Activated T-helper 17 cell treated with anti-CD3 and anti-CD28 coated beads, Interleukin-2, amount 50 U/mL, for 72 hours (primary cell): ENCODE measurements at regions not wholly inside any gene's neighbourhood (a gene's known extent, or its start where the extent isn't known, plus 50 kb on each side); places are given as distances from the start of the nearest gene placed in this dataset.
"Not testable (repeated sequence)": the region's sequence is repeated elsewhere in the genome, so short reads cannot be mapped to it uniquely, and the experiment has no call there.

Source experiments
- ATAC-seq: fragments of 150-1000 bp; cut with Tn5 transposase; replicated peaks from 2 replicates; pipeline ENCODE4 v1.10.0; 2021; ENCODE audit warnings: mild to moderate bottlenecking, moderate library complexity
- H3K27ac Mint-ChIP-seq: one replicate; pipeline ENCODE4 v1.8.0; 2022; ENCODE audit warnings: mixed read lengths
- H3K27me3 Mint-ChIP-seq: one replicate; pipeline ENCODE4 v1.8.0; 2022; ENCODE audit warnings: mixed read lengths
- H3K36me3 Mint-ChIP-seq: one replicate; pipeline ENCODE4 v1.8.0; 2022; ENCODE audit warnings: low read depth, mild to moderate bottlenecking, mixed read lengths
- H3K4me1 Mint-ChIP-seq: one replicate; pipeline ENCODE4 v1.8.0; 2022; ENCODE audit warnings: mixed read lengths
- H3K4me3 Mint-ChIP-seq: one replicate; pipeline ENCODE4 v1.8.0; 2022; ENCODE audit warnings: mild to moderate bottlenecking, mixed read lengths
- H3K9me3 Mint-ChIP-seq: one replicate; pipeline ENCODE4 v1.8.0; 2022; ENCODE audit warnings: mixed read lengths

GRCh38 chr3:127041933-127042332 is 59.0 kb downstream of the PLXNA1 start:
- H3K36me3 Mint-ChIP-seq, result no peaks in the 10 kb centered on the region
- ATAC-seq, result no peak
- H3K4me1 Mint-ChIP-seq, result no peaks in the 10 kb centered on the region
- no peak overlapping the region for H3K27ac Mint-ChIP-seq
- no peaks in the 10 kb centered on the region for H3K27me3 Mint-ChIP-seq
- no peaks in the 10 kb centered on the region for H3K9me3 Mint-ChIP-seq
- no peak overlapping the region for H3K4me3 Mint-ChIP-seq

- Mint-ChIP-seq H3K27ac (no peak overlapping the region), H3K4me3 (no peak overlapping the region), H3K27me3 (no peaks in the 10 kb centered on the region), H3K36me3 (no peaks in the 10 kb centered on the region), H3K9me3 (no peaks in the 10 kb centered on the region), H3K4me1 (no peaks in the 10 kb centered on the region)
- no peak for ATAC-seq
Observed at GRCh38 chr3:127042634-127043033, 59.7 kb downstream of the PLXNA1 start.

GRCh38 chr3:127043041-127043641 is 60.2 kb downstream of the PLXNA1 start:
- H3K9me3 Mint-ChIP-seq, result no peaks in the 10 kb centered on the region

GRCh38 chr3:127043731-127044510 is 61.0 kb downstream of the PLXNA1 start:
- H3K4me3 Mint-ChIP-seq, result no peak overlapping the region
- no peak overlapping the region for H3K27ac Mint-ChIP-seq
- no peaks in the 10 kb centered on the region for H3K9me3 Mint-ChIP-seq

More at GRCh38 chr3:127043041-127043641, 60.2 kb downstream of the PLXNA1 start:
- Mint-ChIP-seq H3K27ac (no peak overlapping the region), H3K4me1 (no peaks in the 10 kb centered on the region), H3K4me3 (no peak overlapping the region), H3K27me3 (peaks cover 1% of the 10 kb centered on the region), H3K36me3 (no peaks in the 10 kb centered on the region)
- no peak for ATAC-seq

GRCh38 chr3:127044996-127045395 is 62.1 kb downstream of the PLXNA1 start:
- Mint-ChIP-seq H3K36me3 (no peaks in the 10 kb centered on the region), H3K4me3 (no peak overlapping the region), H3K9me3 (peaks cover 2% of the 10 kb centered on the region), H3K27me3 (peaks cover 13% of the 10 kb centered on the region), H3K27ac (no peak overlapping the region), H3K4me1 (no peaks in the 10 kb centered on the region)
- ATAC-seq, result no peak

More at GRCh38 chr3:127043731-127044510, 61.0 kb downstream of the PLXNA1 start:
- peaks cover 6% of the 10 kb centered on the region for H3K27me3 Mint-ChIP-seq
- H3K4me1 Mint-ChIP-seq, result no peaks in the 10 kb centered on the region
- H3K36me3 Mint-ChIP-seq, result no peaks in the 10 kb centered on the region
- ATAC-seq, result no peak

- H3K9me3 Mint-ChIP-seq, result peaks cover 3% of the 10 kb centered on the region
- peaks cover 14% of the 10 kb centered on the region for H3K27me3 Mint-ChIP-seq
- no peaks in the 10 kb centered on the region for H3K36me3 Mint-ChIP-seq
- ATAC-seq, result no peak
- no peak overlapping the region for H3K4me3 Mint-ChIP-seq
- H3K4me1 Mint-ChIP-seq, result no peaks in the 10 kb centered on the region
- H3K27ac Mint-ChIP-seq, result no peak overlapping the region
Observed at GRCh38 chr3:127045435-127046045, 62.6 kb downstream of the PLXNA1 start.

GRCh38 chr3:127046690-127047089 is 63.8 kb downstream of the PLXNA1 start:
- not testable (repeated sequence) for H3K4me3 Mint-ChIP-seq, H3K9me3 Mint-ChIP-seq, H3K36me3 Mint-ChIP-seq, H3K27ac Mint-ChIP-seq, ATAC-seq, H3K4me1 Mint-ChIP-seq
- H3K27me3 Mint-ChIP-seq, result peaks cover 14% of the 10 kb centered on the region

- no peaks in the 10 kb centered on the region for H3K36me3 Mint-ChIP-seq
- H3K4me1 Mint-ChIP-seq, result no peaks in the 10 kb centered on the region
- H3K9me3 Mint-ChIP-seq, result peaks cover 3% of the 10 kb centered on the region
- peaks cover 14% of the 10 kb centered on the region for H3K27me3 Mint-ChIP-seq
- ATAC-seq, result no peak
- no peak overlapping the region for H3K27ac Mint-ChIP-seq
- no peak overlapping the region for H3K4me3 Mint-ChIP-seq
Observed at GRCh38 chr3:127049393-127049792, 66.5 kb downstream of the PLXNA1 start.

- no peaks in the 10 kb centered on the region for H3K36me3 Mint-ChIP-seq
- peaks cover 3% of the 10 kb centered on the region for H3K9me3 Mint-ChIP-seq
- peaks cover 14% of the 10 kb centered on the region for H3K27me3 Mint-ChIP-seq
- no peaks in the 10 kb centered on the region for H3K4me1 Mint-ChIP-seq
- H3K4me3 Mint-ChIP-seq, result no peak overlapping the region
- H3K27ac Mint-ChIP-seq, result no peak overlapping the region
- no peak for ATAC-seq
Observed at GRCh38 chr3:127050733-127051132, 67.8 kb downstream of the PLXNA1 start.

- Mint-ChIP-seq H3K36me3 (no peaks in the 10 kb centered on the region), H3K4me3 (no peak overlapping the region), H3K27me3 (peaks cover 14% of the 10 kb centered on the region), H3K4me1 (no peaks in the 10 kb centered on the region), H3K9me3 (peaks cover 3% of the 10 kb centered on the region), H3K27ac (no peak overlapping the region)
- no peak for ATAC-seq
Observed at GRCh38 chr3:127052121-127052561, 69.2 kb downstream of the PLXNA1 start.

- ATAC-seq, result no peak
- H3K36me3 Mint-ChIP-seq, result no peaks in the 10 kb centered on the region
- H3K27ac Mint-ChIP-seq, result no peak overlapping the region
- H3K9me3 Mint-ChIP-seq, result peaks cover 10% of the 10 kb centered on the region
- no peak overlapping the region for H3K4me3 Mint-ChIP-seq
- no peaks in the 10 kb centered on the region for H3K4me1 Mint-ChIP-seq
- peaks cover 14% of the 10 kb centered on the region for H3K27me3 Mint-ChIP-seq
Observed at GRCh38 chr3:127053026-127053425, 70.1 kb downstream of the PLXNA1 start.

GRCh38 chr3:127053450-127053849 is 70.5 kb downstream of the PLXNA1 start:
- H3K27me3 Mint-ChIP-seq, result peaks cover 10% of the 10 kb centered on the region
- no peak for ATAC-seq
- peaks cover 10% of the 10 kb centered on the region for H3K9me3 Mint-ChIP-seq
- no peaks in the 10 kb centered on the region for H3K4me1 Mint-ChIP-seq
- no peak overlapping the region for H3K4me3 Mint-ChIP-seq
- no peaks in the 10 kb centered on the region for H3K36me3 Mint-ChIP-seq
- no peak overlapping the region for H3K27ac Mint-ChIP-seq

GRCh38 chr3:127053979-127054378 is 71.1 kb downstream of the PLXNA1 start:
- H3K4me3 Mint-ChIP-seq, result no peak overlapping the region
- H3K36me3 Mint-ChIP-seq, result no peaks in the 10 kb centered on the region
- H3K4me1 Mint-ChIP-seq, result no peaks in the 10 kb centered on the region
- H3K27ac Mint-ChIP-seq, result no peak overlapping the region
- peaks cover 10% of the 10 kb centered on the region for H3K9me3 Mint-ChIP-seq
- H3K27me3 Mint-ChIP-seq, result peaks cover 8% of the 10 kb centered on the region
- no peak for ATAC-seq

- no peak for ATAC-seq
- no peak overlapping the region for H3K4me3 Mint-ChIP-seq
- H3K36me3 Mint-ChIP-seq, result no peaks in the 10 kb centered on the region
- H3K27ac Mint-ChIP-seq, result no peak overlapping the region
- H3K4me1 Mint-ChIP-seq, result no peaks in the 10 kb centered on the region
- no peaks in the 10 kb centered on the region for H3K27me3 Mint-ChIP-seq
- peaks cover 7% of the 10 kb centered on the region for H3K9me3 Mint-ChIP-seq
Observed at GRCh38 chr3:127056281-127056680, 73.4 kb downstream of the PLXNA1 start.

GRCh38 chr3:127056976-127057375 is 74.1 kb downstream of the PLXNA1 start:
- H3K9me3 Mint-ChIP-seq, result peaks cover 7% of the 10 kb centered on the region
- H3K27me3 Mint-ChIP-seq, result peaks cover 2% of the 10 kb centered on the region
- H3K4me1 Mint-ChIP-seq, result no peaks in the 10 kb centered on the region
- H3K27ac Mint-ChIP-seq, result no peak overlapping the region
- H3K36me3 Mint-ChIP-seq, result no peaks in the 10 kb centered on the region
- no peak for ATAC-seq
- no peak overlapping the region for H3K4me3 Mint-ChIP-seq
